Mammary epithelial cell (primary cell): ENCODE measurements at regions not wholly inside any gene's neighbourhood (a gene's known extent, or its start where the extent isn't known, plus 50 kb on each side); places are given as distances from the start of the nearest gene placed in this dataset.
A peak's percentile ranks its signal among the peaks of the same experiment; 100 is the strongest.

ENCODE experiments used
- EZH2 ChIP-seq: IDR thresholded peaks from 2 replicates; pipeline ENCODE4 v1.6.1; 2012; ENCODE audit warnings: low read length, inconsistent platforms, borderline replicate concordance
- TF ChIP-seq, protein P1 (sequence below), 2 donors: IDR thresholded peaks in 1 of 2; conservative IDR thresholded peaks in 1 of 2; 2 replicates each; pipeline ENCODE4 v1.5.1; 2011 to 2012; ENCODE audit warnings: inconsistent platforms in 2 of 2, low read length in 2 of 2, mild to moderate bottlenecking in 2 of 2, control low read depth in 1 of 2, low read depth in 1 of 2; ENCODE audit not compliant: insufficient read depth in 1 of 2; ENCODE audit errors: extremely low read depth in 1 of 2

DNA sequence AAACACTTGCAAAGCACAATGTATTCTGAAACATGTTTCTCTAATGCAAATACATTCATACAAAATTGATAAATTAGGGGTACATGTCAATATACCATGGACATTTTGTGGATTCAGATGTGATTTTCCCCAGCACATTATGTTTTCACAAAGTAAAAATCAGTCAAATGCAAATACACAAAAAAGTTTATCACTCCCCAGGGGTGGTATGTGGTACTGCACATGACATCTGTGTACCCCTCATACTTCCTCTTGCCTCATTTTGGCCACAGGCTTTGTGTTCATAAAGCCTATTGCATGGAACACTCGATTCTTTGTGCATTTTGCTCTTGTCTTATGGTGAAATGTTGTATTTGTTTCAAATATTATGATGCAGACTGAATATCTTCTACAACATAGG is 116.8 kb upstream of the PDE4D start:
- TF ChIP-seq, protein P1, sequence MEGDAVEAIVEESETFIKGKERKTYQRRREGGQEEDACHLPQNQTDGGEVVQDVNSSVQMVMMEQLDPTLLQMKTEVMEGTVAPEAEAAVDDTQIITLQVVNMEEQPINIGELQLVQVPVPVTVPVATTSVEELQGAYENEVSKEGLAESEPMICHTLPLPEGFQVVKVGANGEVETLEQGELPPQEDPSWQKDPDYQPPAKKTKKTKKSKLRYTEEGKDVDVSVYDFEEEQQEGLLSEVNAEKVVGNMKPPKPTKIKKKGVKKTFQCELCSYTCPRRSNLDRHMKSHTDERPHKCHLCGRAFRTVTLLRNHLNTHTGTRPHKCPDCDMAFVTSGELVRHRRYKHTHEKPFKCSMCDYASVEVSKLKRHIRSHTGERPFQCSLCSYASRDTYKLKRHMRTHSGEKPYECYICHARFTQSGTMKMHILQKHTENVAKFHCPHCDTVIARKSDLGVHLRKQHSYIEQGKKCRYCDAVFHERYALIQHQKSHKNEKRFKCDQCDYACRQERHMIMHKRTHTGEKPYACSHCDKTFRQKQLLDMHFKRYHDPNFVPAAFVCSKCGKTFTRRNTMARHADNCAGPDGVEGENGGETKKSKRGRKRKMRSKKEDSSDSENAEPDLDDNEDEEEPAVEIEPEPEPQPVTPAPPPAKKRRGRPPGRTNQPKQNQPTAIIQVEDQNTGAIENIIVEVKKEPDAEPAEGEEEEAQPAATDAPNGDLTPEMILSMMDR (conservative IDR thresholded peaks at IDR 0.05 in 1 of 2, IDR thresholded peaks at IDR 0.05 in 1 of 2; ENCODE audit: extremely low read depth in 1 of 2, insufficient read depth in 1 of 2, low read depth in 1 of 2, low read length in 2 of 2) = peak in 1 of 2 donors; percentile 26
- TF ChIP-seq EZH2 = no peak
